HCT116 (cell line): ENCODE measurements at regions not wholly inside any gene's neighbourhood (a gene's known extent, or its start where the extent isn't known, plus 50 kb on each side); places are given as distances from the start of the nearest gene placed in this dataset.

Source experiments
- ATAC-seq: fragments of 200-7000 bp; cut with Tn5 transposase; 2 replicates; pipeline ENCODE4 v1.9.1; 2020; ENCODE audit warnings: mild to moderate bottlenecking, moderate library complexity
- BruUV-seq: library from RNA; stranded (reverse); fragments of 400-500 nt; replicated peaks from 2 replicates; lab custom pipeline; 2021; lab: Mats Ljungman, UMichigan
- CTCF ChIA-PET: fragments of 300-600 bp; sonication (Branson Sonifier 250); formaldehyde crosslinking; loops from one replicate; lab custom pipeline; 2021; ENCODE audit warnings: antibody characterized with exemption; lab: Charles Lee
- POLR2A ChIA-PET: fragments of 300-600, 350-600 bp; sonication (Branson Sonifier 250); formaldehyde crosslinking; loops from one replicate; lab custom pipeline; 2021; ENCODE audit warnings: antibody characterized with exemption; lab: Charles Lee
- RAD21 ChIA-PET, 2 experiments: fragments of 300-600 bp; sonication (Branson Sonifier 250); formaldehyde crosslinking; loops; one replicate each; lab custom pipeline; 2023; ENCODE audit warnings: low total read pairs in 2 of 2; ENCODE audit not compliant: uncharacterized antibody in 2 of 2, unreplicated experiment in 2 of 2, low non-redundant PET in 1 of 2; lab: Charles Lee
- DNase-seq: peaks from one replicate; pipeline ENCODE4 v3.0.0-alpha.2; 2010; ENCODE audit warnings: low read depth, low spot score
- H2AFZ ChIP-seq: fragments of 200-600 bp; shearing (Covaris generic), sonication (generic); 2 replicates; pipeline ENCODE4 v1.6.1; 2017; ENCODE audit warnings: low read depth, mixed run types, mixed read lengths, antibody characterized with exemption, low read length; ENCODE audit not compliant: poor library complexity, severe bottlenecking
- H3K27ac ChIP-seq: 2 replicates; pipeline ENCODE4 v1.5.1; 2012; ENCODE audit warnings: low read depth, low read length
- H3K27me3 ChIP-seq: fragments of 200-600 bp; sonication (generic); 2 replicates; pipeline ENCODE4 v1.6.1; 2016; ENCODE audit warnings: mixed run types, low read length, mixed read lengths; ENCODE audit not compliant: insufficient read depth
- H3K36me3 ChIP-seq, 2 experiments: fragments of 200-500 bp in 1 of 2; fragments of 200-600 bp in 1 of 2; sonication (Bioruptor generic) in 1 of 2; sonication (generic) in 1 of 2; 2 replicates each; pipeline versions ENCODE4 v1.5.1 to v1.6.1; 2014 to 2016; ENCODE audit warnings: low read length in 2 of 2, inconsistent platforms in 1 of 2, mixed read lengths in 1 of 2, mixed run types in 1 of 2; ENCODE audit not compliant: insufficient read depth in 2 of 2, control insufficient read depth in 1 of 2
- H3K4me1 ChIP-seq, 2 experiments: fragments of 200-600 bp in 1 of 2; sonication (generic) in 1 of 2; 2 replicates each; pipeline versions ENCODE4 v1.5.1 to v1.6.1; 2012 to 2017; ENCODE audit warnings: low read length in 2 of 2, inconsistent platforms in 1 of 2, mild to moderate bottlenecking in 1 of 2, mixed read lengths in 1 of 2, mixed run types in 1 of 2, moderate library complexity in 1 of 2; ENCODE audit not compliant: insufficient read depth in 2 of 2, control insufficient read depth in 1 of 2
- H3K4me2 ChIP-seq: fragments of 200-600 bp; sonication (generic); 2 replicates; pipeline ENCODE4 v1.6.1; 2017; ENCODE audit warnings: mixed run types, low read length, mixed read lengths
- H3K4me3 ChIP-seq, 2 experiments: fragments of 200-600 bp in 1 of 2; sonication (generic) in 1 of 2; replicated peaks in 1 of 2; 2 replicates each; pipeline ENCODE4 v1.5.1; 2011 to 2016; ENCODE audit warnings: low read length in 2 of 2, control low read depth in 1 of 2, low read depth in 1 of 2, mild to moderate bottlenecking in 1 of 2, mixed read lengths in 1 of 2, mixed run types in 1 of 2
- H3K79me2 ChIP-seq: fragments of 200-600 bp; sonication (generic); 2 replicates; pipeline ENCODE4 v1.6.1; 2017; ENCODE audit warnings: mild to moderate bottlenecking, mixed run types, low read length, moderate library complexity, mixed read lengths; ENCODE audit not compliant: insufficient read depth
- H3K9ac ChIP-seq: fragments of 200-600 bp; sonication (generic); 2 replicates; pipeline ENCODE4 v1.6.1; 2016; ENCODE audit warnings: low read length, mixed read lengths
- H3K9me2 ChIP-seq: fragments of 200-600 bp; sonication (generic), shearing (Covaris generic); 2 replicates; pipeline ENCODE4 v1.6.1; 2017; ENCODE audit warnings: mixed run types, mild to moderate bottlenecking, moderate library complexity; ENCODE audit not compliant: insufficient read depth
- H3K9me3 ChIP-seq, 2 experiments: fragments of 200-500 bp in 1 of 2; fragments of 200-600 bp in 1 of 2; sonication (Bioruptor generic) in 1 of 2; sonication (generic) in 1 of 2; 2 replicates each; pipeline ENCODE4 v1.6.1; 2014 to 2017; ENCODE audit warnings: low read length in 2 of 2, mixed read lengths in 2 of 2, inconsistent platforms in 1 of 2, low read depth in 1 of 2, mild to moderate bottlenecking in 1 of 2, mixed run types in 1 of 2, moderate library complexity in 1 of 2; ENCODE audit not compliant: control insufficient read depth in 1 of 2, insufficient read depth in 1 of 2
- H4K20me1 ChIP-seq: fragments of 200-600 bp; sonication (generic), shearing (Covaris generic); 2 replicates; pipeline ENCODE4 v1.6.1; 2017; ENCODE audit warnings: mixed run types, mild to moderate bottlenecking, moderate library complexity; ENCODE audit not compliant: insufficient read depth
- CEBPB ChIP-seq: IDR thresholded peaks from 2 replicates; pipeline ENCODE4 v1.6.1; 2012; ENCODE audit warnings: low read depth
- CTCF ChIP-seq, 3 experiments: fragments of 200-600 bp in 1 of 3; sonication (generic) in 1 of 3; IDR thresholded peaks in 2 of 3; conservative IDR thresholded peaks in 1 of 3; 2 replicates each; pipeline ENCODE4 v1.5.1; 2012 to 2017; ENCODE audit warnings: low read depth in 2 of 3, low read length in 2 of 3, antibody characterized with exemption in 1 of 3, borderline replicate concordance in 1 of 3, control low read depth in 1 of 3, mild to moderate bottlenecking in 1 of 3, mixed read lengths in 1 of 3, mixed run types in 1 of 3, moderate library complexity in 1 of 3; ENCODE audit not compliant: insufficient read depth in 1 of 3
- EGR1 ChIP-seq: IDR thresholded peaks from 2 replicates; pipeline ENCODE4 v1.6.1; 2012; ENCODE audit warnings: low read depth
- EZH2 ChIP-seq: fragments of 200-600 bp; sonication (generic); IDR thresholded peaks from 2 replicates; pipeline ENCODE4 v1.6.1; 2017; ENCODE audit warnings: antibody characterized with exemption, mixed run types
- EZH2phosphoT487 ChIP-seq: fragments of 200-600 bp; IDR thresholded peaks from 2 replicates; pipeline ENCODE4 v1.6.1; 2018; ENCODE audit warnings: antibody characterized with exemption, borderline replicate concordance
- FOSL1 ChIP-seq: IDR thresholded peaks from 2 replicates; pipeline ENCODE4 v1.6.1; 2012; ENCODE audit warnings: low read depth
- JUND ChIP-seq: IDR thresholded peaks from 2 replicates; pipeline ENCODE4 v1.6.1; 2012
- POLR2AphosphoS5 ChIP-seq: IDR thresholded peaks from 2 replicates; pipeline ENCODE4 v1.6.1; 2011; ENCODE audit warnings: mild to moderate bottlenecking, low read depth, low read length, moderate library complexity
- SIN3A ChIP-seq: IDR thresholded peaks from 2 replicates; pipeline ENCODE4 v1.6.1; 2012; ENCODE audit warnings: low read depth
- SP1 ChIP-seq: IDR thresholded peaks from 2 replicates; pipeline ENCODE4 v1.6.1; 2012; ENCODE audit warnings: low read depth
- YY1 ChIP-seq: IDR thresholded peaks from 2 replicates; pipeline ENCODE4 v1.6.1; 2011; ENCODE audit warnings: low read length, low read depth, moderate library complexity, mild to moderate bottlenecking; ENCODE audit not compliant: insufficient replicate concordance; ENCODE audit errors: extremely low read depth
- ZFX ChIP-seq: fragments of 450-650 bp; IDR thresholded peaks from 2 replicates; pipeline ENCODE4 v1.6.1; 2017
- ZNF274 ChIP-seq: fragments of 200-500 bp; sonication (Bioruptor generic); IDR thresholded peaks from 2 replicates; pipeline ENCODE4 v1.6.1; 2014; ENCODE audit warnings: mild to moderate bottlenecking, low read depth, low read length, inconsistent platforms
- intact Hi-C: fragments of 100-400 bp; cut with micrococcal nuclease; formaldehyde crosslinking; loops from 2 replicates; pipeline ENCODE4 v1.10.0; 2022
- TF ChIP-seq, protein P1 (sequence below): IDR thresholded peaks from 2 replicates; pipeline ENCODE4 v1.6.1; 2012
- TF ChIP-seq, protein P2 (sequence below): IDR thresholded peaks from 2 replicates; pipeline ENCODE4 v1.6.1; 2012; ENCODE audit warnings: low read depth

- Histone ChIP-seq H3K4me3 (no peak overlapping the region), H3K4me2 (no peak overlapping the region), H3K79me2 (no peaks in the 10 kb centered on the region), H3K27me3 (no peaks in the 10 kb centered on the region), H2AFZ (no peak overlapping the region), H3K9me3 (peaks cover 3 to 6% of the 10 kb centered on the region in 2 experiments; a peak in 2 of 4 replicates), H3K9ac (no peak overlapping the region), H3K27ac (no peak overlapping the region), H4K20me1 (no peaks in the 10 kb centered on the region), H3K9me2 (no peaks in the 10 kb centered on the region), H3K4me1 (no peaks in the 10 kb centered on the region), H3K36me3 (no peaks in the 10 kb centered on the region)
- TF ChIP-seq SIN3A (no peak), CEBPB (no peak), EZH2phosphoT487 (no peak), ZFX (no peak), EGR1 (no peak)
- RAD21 ChIA-PET, result no interaction called here
- POLR2A ChIA-PET, result no interaction called here
- CTCF ChIA-PET, result no interaction called here
- BruUV-seq, result no TSS peak
- intact Hi-C loops, result no loop called here
- ATAC-seq (no peak), DNase-seq (no peak)
Measured at GRCh38 chr5:166436872-166437271, 1854.6 kb upstream of the WWC1 start.

DNA sequence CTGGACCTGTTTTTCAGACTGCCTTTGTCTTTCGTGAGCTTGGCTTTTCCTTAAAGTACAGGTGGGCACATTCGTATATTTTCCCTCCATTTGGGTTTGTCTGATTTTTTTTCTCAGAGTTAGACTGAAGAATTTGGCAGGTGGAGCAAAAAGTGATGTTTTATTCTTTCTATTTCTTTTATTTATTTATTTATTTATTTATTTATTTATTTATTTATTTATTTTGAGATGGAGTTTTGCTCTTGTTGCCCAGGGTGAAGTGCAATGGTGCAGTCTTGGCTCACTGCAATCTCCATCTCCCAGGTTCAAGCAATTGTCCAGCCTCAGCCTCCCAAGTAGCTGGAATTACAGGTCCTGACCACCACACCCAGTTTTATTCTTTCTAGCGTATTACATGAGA is 1805.1 kb upstream of the WWC1 start:
- DNase-seq, result no peak
- H3K9me2 ChIP-seq, result no peaks in the 10 kb centered on the region
- RAD21 ChIA-PET, result no interaction called here
- H3K4me1 ChIP-seq, result no peaks in the 10 kb centered on the region
- no peak overlapping the region for H3K9ac ChIP-seq
- no peaks in the 10 kb centered on the region for H4K20me1 ChIP-seq
- BruUV-seq, result no TSS peak
- intact Hi-C loops, result no loop called here
- no peak overlapping the region for H3K27ac ChIP-seq
- no peak overlapping the region for H3K4me3 ChIP-seq
- ATAC-seq, result no peak
- POLR2A ChIA-PET, result no interaction called here
- no peaks in the 10 kb centered on the region for H3K36me3 ChIP-seq
- no peaks in the 10 kb centered on the region for H3K27me3 ChIP-seq
- peaks cover 0 to 18% of the 10 kb centered on the region in 2 experiments; a peak in 1 of 4 replicates for H3K9me3 ChIP-seq
- H2AFZ ChIP-seq, result no peak overlapping the region
- H3K79me2 ChIP-seq, result no peaks in the 10 kb centered on the region
- no peak overlapping the region for H3K4me2 ChIP-seq
- CTCF ChIA-PET, result no interaction called here
- TF ChIP-seq CTCF (IDR thresholded peaks at IDR 0.05 in 2 of 3, conservative IDR thresholded peaks at IDR 0.05 in 1 of 3; ENCODE audit: borderline replicate concordance in 1 of 3, insufficient read depth in 1 of 3, low read depth in 2 of 3, low read length in 2 of 3) (no peak), CEBPB (no peak), EZH2 (no peak), ZFX (no peak), JUND (no peak), YY1 (no peak), SP1 (no peak), ZNF274 (no peak), FOSL1 (no peak), POLR2AphosphoS5 (no peak), EZH2phosphoT487 (no peak)
- TF ChIP-seq, protein P1, sequence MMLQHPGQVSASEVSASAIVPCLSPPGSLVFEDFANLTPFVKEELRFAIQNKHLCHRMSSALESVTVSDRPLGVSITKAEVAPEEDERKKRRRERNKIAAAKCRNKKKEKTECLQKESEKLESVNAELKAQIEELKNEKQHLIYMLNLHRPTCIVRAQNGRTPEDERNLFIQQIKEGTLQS, result no peak
- TF ChIP-seq, protein P2, sequence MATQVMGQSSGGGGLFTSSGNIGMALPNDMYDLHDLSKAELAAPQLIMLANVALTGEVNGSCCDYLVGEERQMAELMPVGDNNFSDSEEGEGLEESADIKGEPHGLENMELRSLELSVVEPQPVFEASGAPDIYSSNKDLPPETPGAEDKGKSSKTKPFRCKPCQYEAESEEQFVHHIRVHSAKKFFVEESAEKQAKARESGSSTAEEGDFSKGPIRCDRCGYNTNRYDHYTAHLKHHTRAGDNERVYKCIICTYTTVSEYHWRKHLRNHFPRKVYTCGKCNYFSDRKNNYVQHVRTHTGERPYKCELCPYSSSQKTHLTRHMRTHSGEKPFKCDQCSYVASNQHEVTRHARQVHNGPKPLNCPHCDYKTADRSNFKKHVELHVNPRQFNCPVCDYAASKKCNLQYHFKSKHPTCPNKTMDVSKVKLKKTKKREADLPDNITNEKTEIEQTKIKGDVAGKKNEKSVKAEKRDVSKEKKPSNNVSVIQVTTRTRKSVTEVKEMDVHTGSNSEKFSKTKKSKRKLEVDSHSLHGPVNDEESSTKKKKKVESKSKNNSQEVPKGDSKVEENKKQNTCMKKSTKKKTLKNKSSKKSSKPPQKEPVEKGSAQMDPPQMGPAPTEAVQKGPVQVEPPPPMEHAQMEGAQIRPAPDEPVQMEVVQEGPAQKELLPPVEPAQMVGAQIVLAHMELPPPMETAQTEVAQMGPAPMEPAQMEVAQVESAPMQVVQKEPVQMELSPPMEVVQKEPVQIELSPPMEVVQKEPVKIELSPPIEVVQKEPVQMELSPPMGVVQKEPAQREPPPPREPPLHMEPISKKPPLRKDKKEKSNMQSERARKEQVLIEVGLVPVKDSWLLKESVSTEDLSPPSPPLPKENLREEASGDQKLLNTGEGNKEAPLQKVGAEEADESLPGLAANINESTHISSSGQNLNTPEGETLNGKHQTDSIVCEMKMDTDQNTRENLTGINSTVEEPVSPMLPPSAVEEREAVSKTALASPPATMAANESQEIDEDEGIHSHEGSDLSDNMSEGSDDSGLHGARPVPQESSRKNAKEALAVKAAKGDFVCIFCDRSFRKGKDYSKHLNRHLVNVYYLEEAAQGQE, result no peak
